NCI-H460 (cell line): ENCODE measurements at regions not wholly inside any gene's neighbourhood (a gene's known extent, or its start where the extent isn't known, plus 50 kb on each side); places are given as distances from the start of the nearest gene placed in this dataset.
"Not testable (repeated sequence)": the region's sequence is repeated elsewhere in the genome, so short reads cannot be mapped to it uniquely, and the experiment has no call there.

ENCODE experiments used
- DNase-seq: peaks from one replicate; pipeline ENCODE4 v3.0.0-alpha.2; 2016; ENCODE audit warnings: low read depth; ENCODE audit errors: extremely low read depth

DNA sequence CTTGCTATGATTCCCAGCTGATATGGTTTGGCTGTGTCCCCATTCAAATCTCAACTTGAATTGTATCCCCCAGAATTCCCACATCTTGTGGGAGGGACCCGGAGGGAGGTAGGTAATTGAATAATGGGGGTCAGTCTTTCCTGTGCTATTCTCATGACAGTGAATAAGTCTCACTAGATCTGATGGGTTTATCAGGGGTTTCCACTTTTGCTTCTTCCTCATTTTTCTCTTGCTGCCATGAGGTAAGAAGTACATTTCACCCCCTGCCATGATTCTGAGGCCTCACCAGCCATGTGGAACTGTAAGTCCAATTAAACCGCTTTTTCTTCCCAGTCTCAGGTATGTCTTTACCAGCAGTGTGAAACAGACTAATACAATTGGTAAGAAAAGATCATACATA lies 164.7 kb upstream of the NREP start:
- DNase-seq: not testable (repeated sequence)

GRCh38 chr5:111914966-111915636 lies 158.1 kb upstream of the NREP start:
- no peak for DNase-seq

DNA sequence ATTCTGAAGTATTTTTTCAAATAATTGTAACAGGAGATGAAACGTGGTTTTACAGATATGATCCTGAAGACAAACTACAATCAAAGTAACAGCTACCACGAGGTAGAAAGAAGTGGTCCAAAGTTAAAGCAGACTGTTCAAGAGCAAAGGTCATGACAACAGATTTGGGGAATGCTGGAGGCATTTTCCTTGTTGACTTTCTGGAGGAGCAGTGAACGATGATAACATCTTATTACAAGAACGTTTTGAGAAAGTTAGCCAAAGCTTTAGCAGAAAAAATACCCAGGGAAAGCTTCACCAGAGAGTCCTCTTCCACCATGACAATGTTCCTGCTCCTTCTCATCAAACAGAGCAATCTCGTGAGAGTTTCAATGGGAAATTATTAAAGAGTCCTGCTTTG lies 145.4 kb upstream of the NREP start:
- DNase-seq: no peak

DNA sequence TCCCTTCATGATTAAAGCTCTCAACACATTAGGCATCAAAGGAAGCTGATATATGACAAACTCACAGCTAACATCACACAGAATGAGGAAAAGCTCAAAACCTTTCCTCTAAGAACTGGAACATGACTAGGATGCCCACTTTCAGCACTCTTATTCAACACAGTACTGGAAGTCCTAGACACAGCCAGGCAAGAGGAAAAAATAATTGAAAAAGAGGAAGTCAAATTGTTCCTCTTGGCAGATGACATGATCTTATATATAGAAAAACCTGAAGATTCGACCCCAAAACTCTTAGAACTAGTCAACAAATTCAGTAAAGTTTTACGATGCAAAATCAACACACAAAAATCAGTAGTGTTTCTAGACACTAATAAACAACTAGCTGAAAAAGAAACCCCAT lies 144.3 kb upstream of the NREP start:
- DNase-seq: no peak

- DNase-seq: no peak
Measured at GRCh38 chr5:111892949-111893348, 136.0 kb upstream of the NREP start.

DNA sequence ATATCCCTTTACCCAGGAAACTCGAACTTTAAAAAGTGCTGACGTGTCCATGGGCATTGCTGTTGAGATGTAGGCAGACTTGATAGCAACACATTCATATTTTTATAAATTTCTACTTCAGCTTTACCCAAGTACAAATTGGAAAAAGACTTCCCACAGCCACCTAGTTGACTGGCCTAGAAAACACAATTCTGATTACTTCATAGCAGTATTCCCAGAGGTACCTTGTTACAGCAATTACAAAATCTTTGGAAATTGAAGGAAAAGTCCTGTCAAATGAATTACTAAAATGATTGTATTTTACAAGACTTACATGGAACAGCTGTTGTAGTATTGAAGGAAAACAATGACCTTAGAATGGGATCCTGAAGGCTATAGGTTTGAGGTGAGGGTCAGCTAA lies 130.7 kb upstream of the NREP start:
- no peak for DNase-seq

- no peak for DNase-seq
Measured at GRCh38 chr5:111869681-111870080, 112.7 kb upstream of the NREP start.

GRCh38 chr5:111865356-111865755 lies 108.4 kb upstream of the NREP start:
- DNase-seq: no peak

DNA sequence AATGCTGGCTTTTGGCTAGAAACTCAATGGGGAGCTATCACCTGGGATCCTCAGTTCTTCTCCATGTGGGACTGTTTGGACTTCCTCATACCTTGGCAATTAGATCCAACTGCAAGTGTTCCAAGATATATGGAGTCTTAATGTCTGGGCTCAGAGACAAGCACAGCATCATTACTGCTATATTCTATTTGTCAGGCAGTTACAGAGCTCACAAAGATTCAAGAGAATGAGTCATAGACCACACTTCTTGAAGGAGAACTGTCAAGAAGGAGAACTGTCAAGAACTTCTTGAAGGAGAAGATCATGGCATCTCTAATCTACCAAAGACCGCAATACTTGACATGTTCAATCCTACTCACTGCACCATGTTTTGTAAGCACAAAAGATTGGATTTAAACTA lies 106.8 kb upstream of the NREP start:
- no peak for DNase-seq

DNA sequence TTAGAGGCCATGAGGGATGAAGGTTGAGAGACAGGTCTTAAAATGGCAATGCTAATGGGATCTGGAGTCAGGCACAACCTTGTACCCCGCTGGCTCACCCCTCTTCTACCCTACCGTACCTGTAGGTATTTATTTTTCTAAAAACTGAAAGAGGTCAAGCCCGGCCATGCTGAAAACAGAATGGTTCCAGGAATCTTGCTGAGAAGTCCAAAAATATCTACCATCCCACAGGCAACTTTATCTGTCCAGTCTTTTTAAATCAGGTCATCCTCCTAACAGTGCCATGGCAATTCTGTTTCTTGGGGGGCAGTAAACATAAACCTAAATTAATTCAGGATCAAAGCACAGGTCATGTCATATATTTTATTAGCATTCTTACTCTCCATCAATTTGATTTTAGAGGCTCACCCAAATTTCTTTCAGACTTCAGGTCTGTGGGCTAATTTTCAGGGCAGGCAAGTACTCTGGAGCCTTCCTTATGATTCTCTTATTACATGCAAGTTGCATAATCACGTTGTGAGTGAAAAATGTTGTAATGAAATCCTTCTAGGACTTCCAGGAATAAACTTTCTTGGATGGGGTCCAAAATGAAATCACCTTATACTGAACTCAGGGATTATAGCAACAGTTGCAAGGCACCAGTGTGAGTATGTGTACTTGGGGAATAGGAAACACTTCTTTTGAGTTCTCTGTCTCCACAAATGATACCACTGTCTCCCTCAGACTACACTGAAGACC lies 102.7 kb upstream of the NREP start:
- no peak for DNase-seq

DNA sequence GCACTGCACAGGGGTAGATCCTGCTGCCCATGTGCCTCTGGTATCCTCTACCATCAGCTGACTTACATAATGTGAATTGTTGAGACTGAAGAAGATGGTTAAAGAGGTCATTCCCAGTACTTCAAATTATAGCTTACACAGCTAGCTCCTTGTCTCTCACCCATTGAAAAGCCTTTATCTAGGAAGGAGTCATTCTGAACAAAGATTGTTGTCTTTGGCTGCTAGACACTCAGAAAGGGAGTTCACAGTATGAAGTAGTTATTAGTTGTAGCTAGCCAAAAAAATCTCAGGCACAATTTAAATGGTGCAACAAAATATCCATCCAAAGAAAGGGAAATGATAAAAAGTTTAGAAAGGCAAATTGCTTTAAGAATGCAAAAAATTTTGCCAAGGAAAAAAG lies 102.0 kb upstream of the NREP start:
- no peak for DNase-seq

DNA sequence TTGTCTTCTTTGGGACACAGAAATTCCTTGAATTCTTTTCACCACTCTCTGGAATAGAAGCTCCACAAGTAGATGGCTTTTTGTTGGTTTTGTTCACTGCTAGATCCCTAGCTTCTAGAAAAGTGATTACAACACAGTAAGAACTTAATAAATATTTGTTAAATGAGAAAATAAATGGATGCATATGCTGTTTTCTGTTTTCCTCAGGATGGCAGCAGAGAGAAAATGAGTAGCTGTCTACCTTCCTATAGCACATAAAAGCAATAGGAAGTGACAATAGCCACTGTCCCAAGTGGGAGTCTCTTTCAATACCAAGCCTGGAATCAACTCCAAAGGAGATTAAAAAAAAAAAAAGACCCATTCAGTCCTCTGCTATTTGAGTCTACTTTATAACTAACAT lies 100.6 kb upstream of the NREP start:
- DNase-seq: no peak

DNA sequence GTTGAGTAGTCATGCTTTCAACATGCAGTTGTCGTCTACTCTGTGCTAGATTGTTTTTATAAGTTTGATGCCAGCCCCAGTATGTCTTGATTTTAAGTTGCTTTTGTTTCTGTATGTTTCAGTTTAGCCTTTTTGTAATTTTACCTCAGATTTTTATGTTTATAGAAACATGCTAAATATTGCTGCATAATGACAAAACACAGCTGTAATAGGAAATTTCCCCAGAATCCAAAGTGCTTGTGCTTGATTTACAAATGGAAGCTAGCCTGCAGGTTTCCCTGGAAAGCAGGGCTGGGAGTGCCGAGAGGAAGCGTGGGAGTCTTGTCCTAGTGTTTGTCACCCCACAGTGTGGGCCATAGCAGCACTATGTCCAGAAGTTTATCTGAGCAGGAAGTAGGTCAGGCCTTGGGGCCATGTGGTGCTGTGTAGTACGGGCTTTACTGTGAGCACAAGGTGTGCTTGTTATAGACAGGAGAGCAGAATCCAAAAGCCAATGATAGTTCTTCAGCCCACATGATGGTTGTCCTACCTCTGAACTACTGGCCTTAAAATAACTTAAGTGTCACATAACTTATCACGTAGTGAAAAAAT lies 100.0 kb upstream of the NREP start:
- DNase-seq: no peak

GRCh38 chr5:111855356-111855755 lies 98.4 kb upstream of the NREP start:
- DNase-seq: no peak

GRCh38 chr5:111854186-111854585 lies 97.2 kb upstream of the NREP start:
- no peak for DNase-seq

DNA sequence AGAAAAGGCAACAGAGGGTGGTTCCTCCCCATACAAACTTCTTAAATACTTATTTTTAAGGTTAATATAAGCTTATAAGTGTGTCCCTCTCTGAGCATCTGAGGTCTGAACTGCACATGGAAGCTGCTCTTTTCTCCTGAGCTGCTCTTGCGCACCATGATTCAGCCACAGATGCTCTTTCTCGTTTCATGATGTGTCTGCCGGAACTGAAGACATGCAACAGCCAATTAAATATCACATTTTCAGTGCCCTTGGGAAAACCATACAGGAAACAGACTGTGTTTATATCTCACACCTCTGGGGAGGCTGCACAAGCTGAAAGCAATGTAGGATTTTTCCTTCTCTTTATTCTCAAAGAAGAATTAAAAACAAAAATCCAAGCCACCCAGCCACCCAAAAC lies 96.8 kb upstream of the NREP start:
- no peak for DNase-seq

- DNase-seq: no peak
Measured at GRCh38 chr5:111851631-111852548, 94.9 kb upstream of the NREP start.

- no peak for DNase-seq
Measured at GRCh38 chr5:111848476-111848875, 91.5 kb upstream of the NREP start.

GRCh38 chr5:111847052-111847925 lies 90.3 kb upstream of the NREP start:
- no peak for DNase-seq

DNA sequence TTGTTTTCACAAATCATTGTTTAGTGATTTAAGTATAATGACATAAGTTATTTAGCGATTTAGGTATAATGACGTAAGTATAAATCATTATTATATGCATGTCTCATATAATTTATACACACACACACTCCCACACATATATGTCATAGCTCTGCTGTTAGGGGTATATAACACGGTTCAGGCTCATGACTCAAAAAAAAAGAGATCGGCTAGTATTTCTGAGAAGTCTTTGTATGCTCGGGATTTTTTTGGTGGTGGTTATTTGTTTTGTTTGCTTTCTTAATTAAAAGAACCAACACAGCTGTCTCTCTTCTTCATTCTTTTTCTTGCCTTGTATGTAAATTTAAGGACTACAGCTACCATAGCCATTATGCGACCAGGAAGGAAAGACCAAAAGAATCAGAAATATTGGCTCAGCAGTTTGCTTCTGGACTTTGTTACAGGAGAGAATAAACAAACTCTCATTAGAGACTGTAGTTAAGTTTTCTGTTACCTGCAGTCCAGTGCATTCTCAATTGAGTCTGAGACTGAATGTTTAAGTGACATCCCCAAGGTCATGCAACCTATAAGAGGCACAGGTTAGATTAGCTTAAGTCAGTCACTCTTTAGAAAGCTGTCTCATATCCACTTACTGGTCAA lies 83.2 kb upstream of the NREP start:
- no peak for DNase-seq
